Lung (tissue), 11 donors: ENCODE measurements at regions not wholly inside any gene's neighbourhood (a gene's known extent, or its start where the extent isn't known, plus 50 kb on each side); places are given as distances from the start of the nearest gene placed in this dataset.

Experiments used
- ATAC-seq: fragments of 200-7000 bp; cut with Tn5 transposase; one replicate; pipeline ENCODE4 v1.9.1; 2020; ENCODE audit warnings: moderate number of reproducible peaks; ENCODE audit not compliant: insufficient read depth, low FRiP score
- DNase-seq, 3 donors: peaks; one replicate each; pipeline ENCODE4 v3.0.0-alpha.2; 2013 to 2017
- H3K27ac ChIP-seq, 2 donors: one replicate each; pipeline ENCODE4 v1.5.1; 2013; ENCODE audit warnings: mild to moderate bottlenecking in 2 of 2, moderate library complexity in 2 of 2, control low read depth in 1 of 2, inconsistent platforms in 1 of 2, low read depth in 1 of 2, low read length in 1 of 2
- H3K27me3 ChIP-seq, 3 donors: one replicate each; pipeline ENCODE4 v1.5.1; 2013; ENCODE audit warnings: low read length in 2 of 3; ENCODE audit not compliant: control insufficient read depth in 3 of 3, insufficient read depth in 3 of 3
- H3K36me3 ChIP-seq, 4 donors: one replicate each; pipeline ENCODE4 v1.5.1; 2013; ENCODE audit warnings: low read length in 4 of 4, mild to moderate bottlenecking in 1 of 4, moderate library complexity in 1 of 4; ENCODE audit not compliant: control insufficient read depth in 4 of 4, insufficient read depth in 4 of 4
- H3K4me1 ChIP-seq, 5 donors: one replicate each; pipeline ENCODE4 v1.5.1; 2013; ENCODE audit warnings: low read length in 5 of 5, mild to moderate bottlenecking in 2 of 5, moderate library complexity in 1 of 5; ENCODE audit not compliant: control insufficient read depth in 5 of 5, insufficient read depth in 5 of 5
- H3K4me3 ChIP-seq: one replicate; pipeline ENCODE4 v1.5.1; 2013; ENCODE audit warnings: mild to moderate bottlenecking, control low read depth, moderate library complexity
- H3K9ac ChIP-seq, 2 donors: one replicate each; pipeline ENCODE4 v1.5.1; 2013; ENCODE audit warnings: low read length in 2 of 2, control low read depth in 1 of 2; ENCODE audit not compliant: insufficient read depth in 1 of 2
- H3K9me3 ChIP-seq, 4 donors: one replicate each; pipeline ENCODE4 v1.5.1; 2013; ENCODE audit warnings: low read length in 3 of 4, mild to moderate bottlenecking in 1 of 4, moderate library complexity in 1 of 4; ENCODE audit not compliant: control insufficient read depth in 4 of 4, insufficient read depth in 3 of 4
- WGBS, 2 donors: extraction: QIAGEN DNeasy Blood & Tissue Kit; methylation state at CpG; one replicate each; pipeline ENCODE4 v1.1.7; 2013; 5-methylcytosine and 5-hydroxymethylcytosine counted together
- TF ChIP-seq, protein P1 (sequence below): IDR thresholded peaks from 2 replicates; pipeline ENCODE4 v1.5.1; 2012; ENCODE audit warnings: mild to moderate bottlenecking; ENCODE audit errors: control extremely low read depth, extremely low read depth
- donor health status: control.
- donor health status: control.
- donor health status: Bipolar disorder and iron deficiency.
- donor health status: healthy.
- donor health status: DM: yes; HTN: yes; CAD: no.

DNA sequence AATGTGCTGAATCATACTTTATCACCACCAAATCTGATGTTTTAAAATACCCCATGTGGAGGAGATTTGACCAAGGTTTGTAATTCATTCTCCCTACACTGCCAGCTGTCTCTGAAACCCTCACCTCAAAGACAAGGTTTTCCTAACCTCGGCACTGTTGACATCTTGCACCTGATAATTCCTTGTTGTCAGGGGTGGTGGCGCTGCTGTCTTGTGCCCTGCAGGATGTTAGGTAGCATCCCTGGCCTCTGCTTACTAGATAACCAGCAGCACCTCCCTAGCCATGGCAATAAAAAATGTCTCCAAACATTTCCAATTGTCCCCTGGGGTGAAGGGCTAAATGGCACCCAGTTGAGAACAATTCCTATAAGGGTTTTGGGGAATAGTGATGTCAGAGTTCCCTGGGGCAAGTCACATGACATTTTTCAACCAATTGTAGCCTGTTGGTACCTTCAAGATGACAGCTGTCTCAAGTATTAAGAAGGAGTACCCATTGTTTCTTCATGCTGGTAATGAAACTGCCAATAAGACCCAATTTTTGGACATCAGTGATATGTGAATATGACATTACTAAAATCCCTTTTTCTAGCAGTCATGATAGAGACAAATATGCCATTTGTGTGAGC, 160.6 kb upstream of the PLCXD3 start:
- no peaks in the 10 kb centered on the region for H3K36me3 ChIP-seq
- no peaks in the 10 kb centered on the region for H3K4me1 ChIP-seq
- ATAC-seq (no peak), DNase-seq (no peak)
- TF ChIP-seq, protein P1, sequence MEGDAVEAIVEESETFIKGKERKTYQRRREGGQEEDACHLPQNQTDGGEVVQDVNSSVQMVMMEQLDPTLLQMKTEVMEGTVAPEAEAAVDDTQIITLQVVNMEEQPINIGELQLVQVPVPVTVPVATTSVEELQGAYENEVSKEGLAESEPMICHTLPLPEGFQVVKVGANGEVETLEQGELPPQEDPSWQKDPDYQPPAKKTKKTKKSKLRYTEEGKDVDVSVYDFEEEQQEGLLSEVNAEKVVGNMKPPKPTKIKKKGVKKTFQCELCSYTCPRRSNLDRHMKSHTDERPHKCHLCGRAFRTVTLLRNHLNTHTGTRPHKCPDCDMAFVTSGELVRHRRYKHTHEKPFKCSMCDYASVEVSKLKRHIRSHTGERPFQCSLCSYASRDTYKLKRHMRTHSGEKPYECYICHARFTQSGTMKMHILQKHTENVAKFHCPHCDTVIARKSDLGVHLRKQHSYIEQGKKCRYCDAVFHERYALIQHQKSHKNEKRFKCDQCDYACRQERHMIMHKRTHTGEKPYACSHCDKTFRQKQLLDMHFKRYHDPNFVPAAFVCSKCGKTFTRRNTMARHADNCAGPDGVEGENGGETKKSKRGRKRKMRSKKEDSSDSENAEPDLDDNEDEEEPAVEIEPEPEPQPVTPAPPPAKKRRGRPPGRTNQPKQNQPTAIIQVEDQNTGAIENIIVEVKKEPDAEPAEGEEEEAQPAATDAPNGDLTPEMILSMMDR = no peak
- H3K4me3 ChIP-seq = no peak overlapping the region
- H3K9ac ChIP-seq = no peak overlapping the region
- no peaks in the 10 kb centered on the region for H3K27me3 ChIP-seq
- no peak overlapping the region for H3K27ac ChIP-seq
- H3K9me3 ChIP-seq = no peaks in the 10 kb centered on the region
- WGBS, 2 donors = 65 to 77% methylated on average over 2 of the region's 2 CpGs

DNA sequence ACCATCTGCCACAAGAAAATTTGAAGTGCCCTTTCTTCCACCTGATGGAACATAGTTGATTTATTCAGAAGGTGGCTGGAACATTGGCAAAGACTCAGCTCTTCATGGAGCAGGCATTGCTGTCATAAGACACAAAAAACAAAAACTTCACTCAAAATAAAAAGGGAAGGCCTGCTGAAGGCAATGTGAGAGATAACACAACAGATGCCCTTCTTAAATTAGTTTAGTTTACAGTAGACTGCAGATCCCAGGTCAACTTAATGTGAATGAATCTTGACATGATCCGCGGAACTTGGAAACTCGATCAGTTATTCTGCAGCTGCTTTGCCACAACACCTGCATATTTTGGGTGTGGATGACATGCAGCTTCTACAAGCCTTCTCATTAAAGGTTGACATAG, 159.8 kb upstream of the PLCXD3 start:
- Histone ChIP-seq H3K4me1 (no peaks in the 10 kb centered on the region), H3K36me3 (no peaks in the 10 kb centered on the region), H3K9me3 (no peaks in the 10 kb centered on the region), H3K27ac (no peak overlapping the region), H3K4me3 (no peak overlapping the region), H3K9ac (no peak overlapping the region), H3K27me3 (no peaks in the 10 kb centered on the region)
- TF ChIP-seq, protein P1 = no peak
- ATAC-seq = no peak
- 92 to 93% methylated on average over 3 of the region's 3 CpGs for WGBS, 2 donors
- DNase-seq = no peak

DNA sequence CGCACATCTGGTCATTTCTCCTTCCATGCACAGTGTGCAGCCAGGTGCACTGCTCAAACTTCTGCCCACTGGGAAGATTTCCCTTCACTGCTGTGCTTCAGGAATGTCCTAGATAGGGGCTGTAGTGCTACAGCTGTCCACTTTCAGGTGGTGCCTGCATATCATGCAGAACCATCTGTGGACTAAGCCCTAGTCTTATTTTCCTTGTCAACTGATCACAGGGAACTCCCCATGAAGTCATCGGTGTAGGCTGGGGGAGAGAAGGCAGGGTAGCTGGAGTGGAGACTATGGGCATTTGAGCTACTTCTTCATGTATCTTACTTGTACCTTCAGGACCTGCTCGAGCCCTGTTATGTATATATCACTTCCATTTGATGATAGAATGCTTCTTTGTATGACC, 150.9 kb upstream of the PLCXD3 start:
- peaks cover 0 to 2% (median 0%) of the 10 kb centered on the region in 4 donors for H3K9me3 ChIP-seq
- DNase-seq = no peak
- H3K27ac ChIP-seq = no peak overlapping the region
- H3K4me3 ChIP-seq = no peak overlapping the region
- no peak overlapping the region for H3K9ac ChIP-seq
- H3K4me1 ChIP-seq = no peaks in the 10 kb centered on the region
- no peaks in the 10 kb centered on the region for H3K27me3 ChIP-seq
- 81 to 84% methylated on average over 3 of the region's 3 CpGs for WGBS, 2 donors
- no peaks in the 10 kb centered on the region for H3K36me3 ChIP-seq
- TF ChIP-seq, protein P1 = no peak
- ATAC-seq = no peak

DNA sequence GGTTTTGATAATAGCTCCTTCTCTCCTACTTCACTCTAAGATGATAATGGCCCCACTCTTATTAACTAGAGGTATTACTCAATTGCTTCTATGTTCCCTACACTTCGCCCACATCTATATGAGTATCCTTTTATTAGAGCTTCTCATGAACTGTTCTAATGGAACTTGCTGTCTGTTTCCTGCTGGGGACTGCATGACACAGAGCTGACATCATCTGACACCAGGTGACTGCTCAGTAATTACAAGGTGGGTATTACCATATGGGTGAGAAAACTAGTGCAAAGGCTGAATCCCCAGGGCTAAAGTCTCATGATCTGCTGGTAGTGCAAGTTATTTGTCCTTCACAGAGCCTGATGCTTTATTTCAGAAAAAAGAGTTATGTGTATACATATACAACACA, 146.2 kb upstream of the PLCXD3 start:
- 90 to 92% methylated on average over 1 of the region's 1 CpG for WGBS, 2 donors
- TF ChIP-seq, protein P1 = no peak
- no peak overlapping the region for H3K4me3 ChIP-seq

More for the DNA sequence above, 146.2 kb upstream of the PLCXD3 start:
- H3K27ac ChIP-seq = no peak overlapping the region
- H3K36me3 ChIP-seq = no peaks in the 10 kb centered on the region
- H3K9me3 ChIP-seq = peaks cover 0 to 2% (median 0%) of the 10 kb centered on the region in 4 donors
- no peaks in the 10 kb centered on the region for H3K27me3 ChIP-seq
- H3K9ac ChIP-seq = no peak overlapping the region
- DNase-seq (no peak), ATAC-seq (no peak)
- H3K4me1 ChIP-seq = no peaks in the 10 kb centered on the region
